ENCODE measurements at regions not wholly inside any gene's neighbourhood (a gene's known extent, or its start where the extent isn't known, plus 50 kb on each side); places are given as distances from the start of the nearest gene placed in this dataset.
A peak's percentile ranks its signal among the peaks of the same experiment; 100 is the strongest.

DNA sequence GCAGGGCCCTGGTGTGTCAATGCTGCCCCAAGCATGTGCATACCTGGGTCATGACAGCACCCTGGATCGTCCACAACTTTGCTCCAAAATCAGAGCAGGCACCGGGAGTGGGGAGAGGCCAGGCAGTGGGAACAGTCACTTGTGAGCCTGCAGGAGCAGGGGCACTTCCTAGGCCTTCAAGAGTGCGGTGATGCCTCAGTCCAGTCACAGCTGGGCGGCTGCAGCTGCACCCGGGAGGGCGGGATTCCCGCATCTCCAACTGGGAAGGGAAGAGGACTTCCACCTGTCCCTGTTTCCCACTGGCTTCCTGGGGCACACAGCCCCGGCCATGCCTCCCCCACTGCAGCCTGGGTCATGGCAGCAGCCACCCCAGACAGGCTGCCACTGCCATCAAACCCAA is 191.3 kb upstream of the DEFB112 start:
- Mint-ChIP-seq H3K27ac (no peak overlapping the region), H3K9me3 (ENCODE audit: low read depth) (peaks cover 6% of the 10 kb centered on the region), H3K4me1 (ENCODE audit: low read depth) (no peaks in the 10 kb centered on the region), H3K36me3 (ENCODE audit: insufficient read depth) (no peaks in the 10 kb centered on the region), H3K27me3 (peaks cover 4% of the 10 kb centered on the region), H3K4me3 (ENCODE audit: low read depth) (no peak overlapping the region)
- TF ChIP-seq, protein P1, sequence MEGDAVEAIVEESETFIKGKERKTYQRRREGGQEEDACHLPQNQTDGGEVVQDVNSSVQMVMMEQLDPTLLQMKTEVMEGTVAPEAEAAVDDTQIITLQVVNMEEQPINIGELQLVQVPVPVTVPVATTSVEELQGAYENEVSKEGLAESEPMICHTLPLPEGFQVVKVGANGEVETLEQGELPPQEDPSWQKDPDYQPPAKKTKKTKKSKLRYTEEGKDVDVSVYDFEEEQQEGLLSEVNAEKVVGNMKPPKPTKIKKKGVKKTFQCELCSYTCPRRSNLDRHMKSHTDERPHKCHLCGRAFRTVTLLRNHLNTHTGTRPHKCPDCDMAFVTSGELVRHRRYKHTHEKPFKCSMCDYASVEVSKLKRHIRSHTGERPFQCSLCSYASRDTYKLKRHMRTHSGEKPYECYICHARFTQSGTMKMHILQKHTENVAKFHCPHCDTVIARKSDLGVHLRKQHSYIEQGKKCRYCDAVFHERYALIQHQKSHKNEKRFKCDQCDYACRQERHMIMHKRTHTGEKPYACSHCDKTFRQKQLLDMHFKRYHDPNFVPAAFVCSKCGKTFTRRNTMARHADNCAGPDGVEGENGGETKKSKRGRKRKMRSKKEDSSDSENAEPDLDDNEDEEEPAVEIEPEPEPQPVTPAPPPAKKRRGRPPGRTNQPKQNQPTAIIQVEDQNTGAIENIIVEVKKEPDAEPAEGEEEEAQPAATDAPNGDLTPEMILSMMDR (IDR thresholded peaks at IDR 0.05; ENCODE audit: unreplicated experiment), result no peak
- no peak for DNase-seq (ENCODE audit: low spot score, unreplicated experiment)

- Mint-ChIP-seq H3K36me3 (ENCODE audit: insufficient read depth) (no peaks in the 10 kb centered on the region), H3K4me1 (ENCODE audit: low read depth) (no peaks in the 10 kb centered on the region), H3K9me3 (ENCODE audit: low read depth) (no peaks in the 10 kb centered on the region), H3K4me3 (ENCODE audit: low read depth) (no peak overlapping the region), H3K27ac (no peak overlapping the region), H3K27me3 (no peaks in the 10 kb centered on the region)
- DNase-seq (ENCODE audit: low spot score, unreplicated experiment), result no peak
- TF ChIP-seq, protein P1 (IDR thresholded peaks at IDR 0.05; ENCODE audit: unreplicated experiment), result no peak
These were observed 199.8 kb upstream of the DEFB112 start for GRCh38 chr6:50249493-50249892.

DNA sequence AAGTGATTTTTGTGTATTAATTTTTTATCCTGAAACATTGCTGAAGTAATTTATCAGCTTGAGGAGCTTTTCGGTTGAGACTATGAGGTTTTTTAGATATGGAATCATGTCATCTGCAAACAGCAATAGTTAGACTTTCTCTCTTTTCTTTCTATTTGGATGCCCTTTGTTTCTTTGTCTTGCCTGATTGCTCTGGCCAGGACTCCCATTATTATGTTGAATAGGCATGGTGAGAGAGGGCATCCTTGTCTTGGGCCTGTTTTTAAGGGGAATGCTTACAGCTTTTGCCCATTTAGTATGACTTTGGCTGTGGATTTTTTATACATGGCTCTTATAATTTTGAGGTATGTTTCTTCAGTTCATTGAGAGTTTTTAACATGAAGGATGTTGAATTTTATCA is 207.6 kb upstream of the DEFB112 start:
- no peaks in the 10 kb centered on the region for H3K27me3 Mint-ChIP-seq
- DNase-seq (ENCODE audit: low spot score, unreplicated experiment), result no peak
- no peaks in the 10 kb centered on the region for H3K36me3 Mint-ChIP-seq (ENCODE audit: insufficient read depth)
- TF ChIP-seq, protein P1 (IDR thresholded peaks at IDR 0.05; ENCODE audit: unreplicated experiment), result no peak
- no peak overlapping the region for H3K4me3 Mint-ChIP-seq (ENCODE audit: low read depth)
- H3K9me3 Mint-ChIP-seq (ENCODE audit: low read depth), result peaks cover 11% of the 10 kb centered on the region
- no peaks in the 10 kb centered on the region for H3K4me1 Mint-ChIP-seq (ENCODE audit: low read depth)
- no peak overlapping the region for H3K27ac Mint-ChIP-seq

GRCh38 chr6:50259903-50260302 is 210.2 kb upstream of the DEFB112 start:
- H3K4me1 Mint-ChIP-seq (ENCODE audit: low read depth), result no peaks in the 10 kb centered on the region
- TF ChIP-seq, protein P1 (IDR thresholded peaks at IDR 0.05; ENCODE audit: unreplicated experiment), result no peak
- H3K27me3 Mint-ChIP-seq, result no peaks in the 10 kb centered on the region
- no peaks in the 10 kb centered on the region for H3K36me3 Mint-ChIP-seq (ENCODE audit: insufficient read depth)
- H3K9me3 Mint-ChIP-seq (ENCODE audit: low read depth), result peaks cover 11% of the 10 kb centered on the region
- DNase-seq (ENCODE audit: low spot score, unreplicated experiment), result no peak
- no peak overlapping the region for H3K4me3 Mint-ChIP-seq (ENCODE audit: low read depth)
- no peak overlapping the region for H3K27ac Mint-ChIP-seq

DNA sequence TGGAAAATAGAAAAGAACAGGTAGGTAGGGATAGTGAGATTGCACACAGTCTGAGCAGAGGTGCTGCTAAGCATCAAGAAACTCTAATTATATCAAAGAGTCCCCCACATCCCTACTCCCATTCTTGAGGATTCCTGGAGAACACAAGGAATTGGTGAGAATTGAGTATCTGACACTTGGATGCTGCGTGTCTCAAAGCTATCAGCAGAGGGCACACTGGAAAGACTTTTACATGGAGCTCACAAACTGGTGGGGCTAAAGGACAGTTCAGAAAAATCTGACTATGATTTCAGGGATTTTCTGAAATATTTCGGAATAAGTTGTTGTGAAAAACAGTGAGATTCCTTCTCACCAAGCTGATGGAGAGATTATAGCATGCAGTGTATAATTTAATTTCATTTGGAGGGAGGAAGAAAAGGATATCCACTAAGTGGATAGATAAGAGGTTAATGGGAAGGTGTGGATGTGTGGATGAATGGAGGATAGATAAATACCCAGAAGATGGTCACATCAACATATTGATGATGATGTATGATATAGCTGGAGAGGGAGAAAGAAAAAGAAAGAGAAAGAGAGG is 215.4 kb upstream of the DEFB112 start:
- no peak overlapping the region for H3K4me3 Mint-ChIP-seq (ENCODE audit: low read depth)
- H3K36me3 Mint-ChIP-seq (ENCODE audit: insufficient read depth), result no peaks in the 10 kb centered on the region
- DNase-seq (ENCODE audit: low spot score, unreplicated experiment), result no peak
- no peak overlapping the region for H3K27ac Mint-ChIP-seq
- TF ChIP-seq, protein P1 (IDR thresholded peaks at IDR 0.05; ENCODE audit: unreplicated experiment), result peak; percentile 65
- no peaks in the 10 kb centered on the region for H3K9me3 Mint-ChIP-seq (ENCODE audit: low read depth)
- H3K4me1 Mint-ChIP-seq (ENCODE audit: low read depth), result peaks cover 6% of the 10 kb centered on the region
- H3K27me3 Mint-ChIP-seq, result peaks cover 3% of the 10 kb centered on the region
